HPDE6-E6E7 (cell line): ENCODE measurements at regions not wholly inside any gene's neighbourhood (a gene's known extent, or its start where the extent isn't known, plus 50 kb on each side); places are given as distances from the start of the nearest gene placed in this dataset.

ENCODE experiments used
- DNase-seq: peaks from one replicate; pipeline ENCODE4 v3.0.0; 2011; ENCODE audit warnings: missing footprints; ENCODE audit errors: extremely low spot score

DNA sequence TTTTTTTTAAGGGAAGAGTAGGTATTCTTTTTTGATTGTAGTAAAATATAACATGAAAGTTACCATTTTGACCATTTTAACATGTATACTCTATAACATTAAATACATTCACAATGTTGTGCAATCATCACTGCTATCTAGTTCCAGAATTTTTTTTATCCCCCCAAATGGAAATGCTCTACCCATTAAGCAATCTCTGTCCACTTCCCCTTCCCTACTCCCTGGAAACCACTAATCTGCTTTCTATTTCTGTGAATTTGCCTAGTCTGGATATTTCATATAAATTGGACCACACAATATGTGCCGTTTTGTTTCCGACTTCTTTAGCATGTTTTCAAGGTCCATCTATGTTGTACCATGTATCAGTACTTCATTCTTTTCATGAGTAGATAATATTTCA, 429.5 kb downstream of the TLE1 start:
- no peak for DNase-seq

DNA sequence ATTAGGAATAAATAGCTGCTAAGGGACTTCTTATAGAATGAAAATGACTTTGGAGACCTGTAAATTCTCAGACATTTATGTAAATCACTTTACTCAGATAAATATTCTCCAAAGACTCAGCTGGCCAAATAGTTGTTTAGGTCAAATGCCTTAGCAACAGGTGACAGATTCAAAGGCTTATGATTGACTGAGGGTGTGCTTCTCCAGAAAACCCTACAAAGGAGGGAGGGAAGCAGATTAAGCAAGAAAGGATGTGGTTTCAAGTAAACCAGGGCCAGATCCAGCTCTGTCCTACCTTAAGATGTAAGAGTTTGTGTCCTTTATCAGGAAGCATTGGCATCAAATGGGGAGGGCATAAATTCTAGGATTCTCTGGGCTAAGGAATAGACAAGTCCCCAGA, 433.0 kb downstream of the TLE1 start:
- no peak for DNase-seq

DNA sequence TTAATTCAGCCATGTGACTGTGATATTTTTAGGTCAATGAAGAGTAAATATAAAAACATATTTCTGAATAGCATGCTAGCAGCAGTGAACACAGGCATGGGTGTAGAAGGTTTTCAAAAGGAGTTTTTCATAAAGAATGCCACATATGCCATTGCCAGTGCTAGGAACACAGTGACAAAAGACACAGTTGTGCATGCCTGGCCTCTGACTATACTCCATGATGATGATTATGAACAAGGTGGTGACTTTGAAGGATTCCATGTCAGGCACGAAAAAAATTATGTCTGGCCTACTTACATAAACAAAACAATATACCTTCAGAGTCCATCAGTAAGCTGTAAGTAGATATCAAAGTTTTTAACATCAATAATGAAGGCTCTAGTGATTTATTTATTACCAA, 438.7 kb downstream of the TLE1 start:
- no peak for DNase-seq

DNA sequence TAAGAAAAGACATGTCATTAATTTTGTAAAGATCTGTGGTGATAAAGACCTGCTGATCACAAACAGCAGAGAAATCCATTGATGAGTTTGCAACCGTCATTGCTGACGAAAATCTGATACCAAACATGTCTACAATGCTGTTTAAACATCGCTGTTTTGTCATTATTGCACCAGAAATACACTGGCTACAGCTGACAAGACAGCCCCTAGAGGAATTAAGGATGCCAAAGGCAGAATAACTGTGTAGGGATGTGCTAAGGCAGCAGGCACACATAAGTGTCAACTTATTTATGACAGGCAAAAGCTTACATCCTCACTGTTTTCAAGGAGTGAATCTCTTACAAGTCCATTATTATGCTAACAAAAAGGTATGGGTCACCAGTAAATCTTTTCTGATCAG, 439.3 kb downstream of the TLE1 start:
- no peak for DNase-seq

DNA sequence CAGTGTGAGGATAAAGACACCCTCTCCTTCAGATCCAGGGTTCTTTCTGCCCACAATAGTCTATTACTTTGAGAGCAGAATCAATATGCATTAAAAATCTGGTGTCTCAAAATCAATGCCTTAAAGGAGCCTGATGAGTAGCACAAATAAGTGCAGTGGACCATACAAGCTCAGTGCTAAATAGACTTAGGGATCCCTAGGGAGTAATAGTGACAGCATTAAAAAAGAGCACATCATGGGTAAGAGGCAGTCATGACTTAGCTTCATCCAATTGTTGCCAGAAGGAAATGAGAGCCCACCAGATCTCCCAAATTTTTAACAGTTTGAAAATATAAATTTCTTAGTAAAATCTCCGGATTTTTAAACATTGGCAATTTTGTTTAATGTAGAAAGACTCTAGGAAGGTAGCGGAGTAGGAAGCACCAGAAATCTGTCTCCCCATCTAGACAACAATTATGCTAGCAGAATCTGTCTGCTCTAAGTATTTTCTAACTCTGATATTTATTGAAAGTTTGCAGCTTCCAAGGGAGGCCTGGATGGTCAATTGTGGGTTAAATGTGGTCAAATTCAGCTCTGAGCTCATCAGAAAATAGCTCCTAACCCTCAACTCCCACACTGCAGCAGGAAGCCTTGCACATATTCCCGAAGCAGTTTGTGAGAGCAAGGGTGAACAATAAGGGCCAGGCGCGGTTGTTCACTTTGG, 443.9 kb downstream of the TLE1 start:
- DNase-seq, result no peak

DNA sequence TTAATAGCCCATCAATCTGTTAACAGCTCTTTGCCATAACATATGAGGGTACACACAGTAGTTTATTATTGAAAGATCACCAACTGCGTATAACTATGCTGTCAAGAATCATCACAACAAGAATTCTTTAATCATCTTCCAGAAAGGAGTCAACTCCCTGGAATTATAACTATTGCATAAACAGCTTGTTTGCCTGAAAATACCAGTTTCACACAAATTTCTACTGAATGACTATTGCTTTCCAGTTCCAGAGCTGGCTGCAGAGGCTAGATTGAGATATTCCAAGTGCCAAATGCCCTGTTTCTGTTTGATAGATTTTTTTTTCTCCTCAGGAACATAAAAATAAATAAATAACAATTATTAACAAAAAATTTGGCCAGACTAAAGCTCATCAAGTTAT, 444.7 kb downstream of the TLE1 start:
- no peak for DNase-seq

DNA sequence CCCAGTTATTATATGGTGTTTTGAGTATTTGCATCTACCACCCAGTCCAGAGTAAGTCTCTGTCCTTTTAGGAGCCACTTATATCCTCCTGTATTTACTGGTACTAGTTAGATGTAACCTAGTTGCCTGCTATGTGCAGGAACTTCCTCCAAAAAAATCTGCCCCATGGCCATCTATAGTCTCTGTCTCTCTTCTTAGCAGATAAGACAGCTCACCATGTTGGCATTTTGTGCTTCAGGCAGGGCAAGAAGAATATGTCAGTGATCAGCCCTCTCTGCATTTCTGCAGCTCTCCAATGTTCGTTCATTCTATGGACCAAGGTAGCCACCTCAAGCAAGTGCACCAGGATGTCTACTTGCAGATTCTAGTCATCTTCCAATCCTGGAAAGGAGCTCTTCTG, 446.5 kb downstream of the TLE1 start:
- no peak for DNase-seq

DNA sequence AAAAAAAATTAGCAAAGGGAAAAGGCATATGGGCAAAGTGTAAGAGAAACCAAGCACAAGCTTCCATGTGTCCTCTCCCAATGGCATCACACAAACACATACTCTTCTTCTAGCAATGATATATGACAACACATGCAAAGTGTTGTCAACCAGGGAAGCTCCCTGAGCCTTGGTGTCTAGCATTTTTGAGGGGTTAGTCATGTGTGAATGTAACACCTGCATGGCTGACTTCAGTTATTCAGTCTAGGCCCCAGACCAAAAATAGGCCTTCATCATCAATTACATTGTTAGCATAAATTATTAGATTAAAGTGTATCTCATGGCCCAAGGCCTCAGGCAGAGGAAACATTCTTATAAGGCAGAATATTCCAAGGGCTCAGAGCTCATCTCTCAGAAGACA, 450.0 kb downstream of the TLE1 start:
- no peak for DNase-seq

DNA sequence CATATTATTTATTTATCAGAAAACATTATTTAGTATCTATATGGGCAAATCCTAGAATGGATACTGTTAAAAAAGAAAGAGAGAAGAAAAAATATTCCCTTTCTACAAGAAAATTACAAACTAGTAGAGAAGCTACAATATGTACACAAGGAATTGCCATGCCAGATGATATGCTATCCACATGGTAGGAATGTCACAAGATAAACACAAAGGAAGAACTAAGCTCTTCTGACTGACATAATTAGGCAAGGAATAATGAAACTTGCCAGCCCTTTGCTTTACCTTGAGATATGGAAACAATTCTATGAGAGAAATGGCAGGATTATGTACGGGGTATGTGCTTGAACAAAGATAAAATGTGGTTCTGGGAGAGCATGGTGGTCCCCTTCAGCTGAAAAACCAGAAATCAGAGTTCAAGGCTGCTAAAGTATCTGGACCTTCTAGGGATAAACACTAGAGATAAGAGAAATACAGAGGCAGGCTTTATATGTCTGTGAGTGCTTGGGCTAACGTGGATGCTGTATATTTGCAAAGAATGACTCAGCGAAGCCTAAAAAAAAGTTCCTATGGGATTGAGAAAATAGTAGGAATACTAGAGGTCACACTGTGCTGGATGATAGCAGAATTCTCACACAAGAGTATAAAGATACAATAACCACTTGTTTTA, 451.6 kb downstream of the TLE1 start:
- no peak for DNase-seq

DNA sequence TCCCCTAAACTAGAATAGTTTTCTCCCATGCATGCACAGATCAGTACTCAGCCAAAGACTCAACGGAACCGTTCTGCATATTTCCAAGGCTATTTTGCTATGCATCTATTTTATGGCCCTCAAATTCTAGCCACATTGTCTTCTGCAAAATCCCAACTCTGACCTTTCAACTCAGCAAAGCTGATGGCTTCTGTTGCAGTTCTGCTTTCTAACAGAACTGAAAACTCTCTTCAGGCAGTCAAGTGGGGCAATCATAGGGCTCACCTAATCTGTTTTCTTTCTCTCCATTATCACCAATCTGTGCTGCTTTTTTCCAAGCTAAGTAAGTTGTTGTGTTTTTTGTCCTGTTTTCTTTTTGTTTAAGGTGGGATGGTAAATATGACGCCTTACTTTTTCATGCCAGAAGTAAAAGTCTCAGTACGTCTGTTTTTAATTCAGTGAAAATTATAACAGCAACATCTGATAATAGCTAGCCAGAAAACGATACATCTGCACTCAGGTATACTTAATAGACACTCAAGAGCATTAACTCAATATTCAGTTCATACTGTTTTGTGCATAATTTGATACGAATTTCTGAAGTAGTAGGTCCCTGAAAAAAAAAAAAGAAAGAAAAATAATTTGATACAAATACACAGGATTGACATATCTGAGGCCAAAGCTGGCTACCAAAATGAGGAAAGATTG, 454.3 kb downstream of the TLE1 start:
- DNase-seq, result no peak

DNA sequence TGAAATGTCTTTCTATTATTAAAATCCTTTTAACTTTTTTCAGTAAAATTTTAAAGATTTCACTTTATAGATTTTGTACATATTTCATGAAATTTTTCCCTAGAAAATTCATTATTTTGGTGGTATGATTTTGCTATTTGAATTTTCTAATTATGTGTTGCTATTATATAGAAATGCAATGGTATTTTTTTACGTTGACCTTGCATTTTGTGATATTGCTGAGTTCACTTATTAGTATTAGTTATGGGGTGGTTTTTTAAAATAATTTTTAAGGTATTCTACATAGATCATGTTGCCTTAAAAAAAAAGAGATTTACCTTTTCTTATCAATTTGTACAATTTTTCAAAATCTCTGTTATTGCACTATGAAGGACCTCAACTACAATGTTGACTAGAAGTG, 458.3 kb downstream of the TLE1 start:
- DNase-seq, result no peak

DNA sequence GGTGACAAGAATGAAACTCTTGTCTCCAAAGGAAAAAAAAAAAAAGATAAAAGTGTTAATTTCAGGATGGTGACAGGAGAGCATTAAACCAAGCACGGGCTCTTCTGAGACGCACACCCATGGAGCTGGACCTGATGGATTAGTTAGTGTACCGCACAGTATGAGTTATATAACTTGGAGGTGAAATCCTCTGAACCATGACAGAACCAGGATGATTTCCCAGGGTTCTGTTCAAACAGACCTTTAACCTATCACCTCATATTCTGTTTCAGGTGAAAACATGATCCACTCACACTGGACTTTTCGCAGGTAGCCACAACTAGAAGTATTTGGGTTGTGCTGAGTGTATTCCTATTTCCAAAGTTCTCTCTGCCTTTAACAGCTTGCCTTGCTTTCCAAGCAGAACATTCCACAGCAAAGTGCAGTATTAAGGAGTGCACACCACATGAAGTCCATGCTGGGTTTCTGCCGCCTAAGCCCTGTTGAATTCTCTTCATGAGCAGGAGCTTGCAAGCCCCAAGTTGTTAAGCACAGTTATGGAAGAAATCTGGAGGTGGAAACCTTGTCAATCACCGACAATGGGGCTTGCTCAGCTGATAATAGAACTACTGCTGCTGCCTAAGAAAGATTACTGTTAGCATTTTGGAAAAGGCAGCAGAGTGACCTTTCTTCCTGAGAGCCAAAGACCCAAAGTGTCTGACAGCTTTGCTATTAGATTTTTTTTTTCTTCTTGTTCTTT, 461.7 kb downstream of the TLE1 start:
- no peak for DNase-seq

DNA sequence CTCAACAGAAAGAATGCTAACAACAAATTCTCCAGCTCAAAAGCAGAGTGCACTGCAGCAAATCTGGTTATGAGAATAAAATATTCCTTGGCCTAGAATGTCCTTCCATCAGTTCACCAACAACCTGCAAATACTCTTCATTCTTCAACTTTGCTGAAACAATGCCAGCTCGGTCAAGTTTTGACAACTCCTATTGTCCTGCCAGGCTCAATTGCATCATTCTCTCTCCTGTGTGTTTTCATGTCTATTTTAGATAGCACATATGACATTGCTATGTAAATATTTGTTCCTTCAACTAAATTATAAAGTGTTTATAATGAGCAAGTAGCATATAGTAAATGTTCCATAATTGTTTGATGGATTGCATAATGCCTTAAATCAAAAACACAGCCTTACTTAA, 463.8 kb downstream of the TLE1 start:
- DNase-seq, result no peak

DNA sequence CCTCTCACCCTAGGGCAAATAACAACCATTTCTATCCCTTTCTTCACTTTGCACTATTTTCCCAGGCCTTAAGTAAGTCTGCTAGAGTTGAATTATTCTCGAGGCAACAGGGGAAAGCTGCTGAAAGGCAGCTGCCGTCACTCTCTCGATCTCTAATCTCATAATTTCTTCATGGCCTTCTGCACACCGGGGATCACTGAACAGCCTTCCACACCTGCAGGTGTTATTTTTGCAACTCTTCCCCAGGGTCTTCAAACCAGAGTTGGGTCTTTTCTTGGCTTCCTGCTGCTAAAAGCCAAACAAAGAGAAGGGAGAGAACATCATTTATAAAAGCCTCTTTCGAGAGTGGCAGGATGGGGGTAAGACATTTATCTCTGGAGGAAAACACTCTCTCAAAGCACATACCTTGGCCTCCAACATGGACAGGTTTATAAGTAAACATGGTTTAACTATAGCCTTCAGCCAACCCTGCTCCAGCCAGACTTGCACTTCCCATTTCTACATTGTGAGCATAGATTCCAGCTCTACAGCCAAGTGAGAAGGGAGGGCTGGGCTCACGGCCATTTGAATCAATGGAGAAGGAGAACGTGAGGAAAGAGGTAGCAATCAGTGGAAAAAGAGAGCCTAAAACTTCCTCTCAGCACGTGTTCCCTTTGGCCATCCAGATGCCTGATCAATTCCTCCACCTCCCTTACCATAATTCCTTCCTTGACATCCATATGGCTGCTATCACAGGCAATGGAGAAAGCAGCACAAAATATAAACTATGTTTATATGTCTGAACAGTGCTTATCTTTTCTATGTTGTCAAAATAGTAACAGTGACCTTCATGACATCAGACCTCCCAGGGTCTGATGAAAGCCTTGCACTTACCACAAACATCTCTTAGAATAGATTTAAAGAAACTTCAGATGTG, 464.9 kb downstream of the TLE1 start:
- no peak for DNase-seq

DNA sequence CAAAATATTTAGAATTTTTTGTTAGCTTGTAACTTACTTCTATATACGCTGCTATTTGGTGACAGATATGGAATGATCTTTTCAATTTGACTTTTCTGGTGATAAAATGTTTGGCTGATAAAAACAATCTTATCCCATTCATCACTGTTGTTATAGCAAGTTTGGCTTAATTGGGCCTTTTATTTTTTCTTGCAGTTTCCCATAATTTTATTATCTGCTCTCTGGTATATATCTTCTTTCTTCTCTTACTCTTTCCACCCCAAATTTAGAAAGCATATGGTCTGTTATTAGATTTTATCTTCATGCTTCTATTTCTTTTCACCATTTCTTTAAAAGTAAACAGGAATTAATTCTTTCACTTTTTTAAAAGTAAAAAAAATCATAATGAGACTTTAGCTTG, 474.4 kb downstream of the TLE1 start:
- DNase-seq, result no peak

DNA sequence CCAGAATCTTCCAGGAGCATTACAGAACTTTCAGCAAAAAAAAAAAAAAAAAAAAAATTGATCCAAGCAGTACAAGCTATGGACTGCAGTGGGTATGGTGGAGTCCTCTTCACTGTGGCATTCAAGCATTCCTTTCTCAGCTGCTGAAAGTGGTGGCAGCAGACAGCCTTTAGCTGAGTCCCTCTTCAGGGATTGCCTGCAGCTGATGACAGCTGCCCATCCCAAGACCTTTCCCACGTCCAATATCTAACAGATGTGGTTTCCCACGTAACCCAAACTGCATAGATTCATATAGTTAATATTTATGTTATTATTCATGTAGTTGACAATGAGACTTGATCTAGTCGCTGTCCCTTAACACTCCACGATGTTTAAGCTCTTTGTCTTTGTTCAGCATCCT, 475.9 kb downstream of the TLE1 start:
- no peak for DNase-seq

DNA sequence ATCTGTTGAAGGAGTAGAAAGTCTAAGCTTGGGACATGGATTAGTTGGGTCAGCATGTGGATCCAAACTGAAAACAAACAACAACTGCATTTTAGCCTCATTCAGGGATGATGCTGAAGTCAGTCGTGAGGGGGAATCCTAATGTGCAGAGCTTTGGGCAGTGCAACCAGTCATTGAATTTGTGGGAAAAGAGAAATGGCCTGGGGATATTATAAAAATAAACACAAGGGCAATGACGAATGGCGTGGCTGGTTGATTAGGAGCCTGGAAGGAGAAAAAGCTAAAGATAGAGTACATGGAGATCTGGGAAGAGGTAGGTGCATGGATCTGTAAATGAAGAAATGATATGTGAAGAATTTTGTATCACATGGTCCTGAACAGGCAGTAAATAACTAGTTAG, 477.6 kb downstream of the TLE1 start:
- DNase-seq, result no peak

DNA sequence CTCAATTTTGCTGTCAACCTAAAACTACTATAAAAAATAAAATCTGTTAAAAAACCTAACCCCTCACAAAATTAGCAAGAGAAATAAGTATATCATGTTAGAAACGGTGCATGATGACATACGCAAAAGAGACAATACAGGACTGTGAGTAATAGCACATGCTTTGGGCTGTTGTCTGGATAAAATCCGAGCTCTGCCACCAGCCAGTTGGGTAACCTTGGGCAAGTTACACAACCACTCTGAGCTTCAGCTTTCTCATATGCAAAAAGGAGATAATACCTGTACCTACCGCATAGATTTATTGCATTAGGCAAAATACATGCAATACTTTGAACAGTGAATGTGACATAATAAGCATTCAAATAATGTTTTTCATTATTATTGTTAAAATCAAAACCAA, 481.7 kb downstream of the TLE1 start:
- DNase-seq, result no peak

DNA sequence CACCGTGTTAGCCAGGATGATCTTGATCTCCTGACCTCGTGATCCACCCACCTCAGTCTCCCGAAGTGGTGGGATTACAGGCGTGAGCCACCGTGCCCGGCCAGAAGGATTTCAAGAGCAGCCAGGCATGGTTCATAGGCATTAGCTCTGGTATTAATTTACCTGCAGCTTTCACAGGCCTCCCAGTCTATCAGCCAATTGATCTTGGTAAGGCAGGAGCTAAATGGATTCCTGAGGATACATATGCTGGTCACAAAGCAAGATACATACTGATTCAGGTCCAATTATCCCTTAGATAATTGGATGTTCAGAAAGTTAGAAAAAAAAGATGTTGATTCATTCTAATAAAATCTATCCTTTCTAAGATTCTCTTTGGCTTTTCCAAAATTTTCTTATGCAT, 487.1 kb downstream of the TLE1 start:
- DNase-seq, result no peak

DNA sequence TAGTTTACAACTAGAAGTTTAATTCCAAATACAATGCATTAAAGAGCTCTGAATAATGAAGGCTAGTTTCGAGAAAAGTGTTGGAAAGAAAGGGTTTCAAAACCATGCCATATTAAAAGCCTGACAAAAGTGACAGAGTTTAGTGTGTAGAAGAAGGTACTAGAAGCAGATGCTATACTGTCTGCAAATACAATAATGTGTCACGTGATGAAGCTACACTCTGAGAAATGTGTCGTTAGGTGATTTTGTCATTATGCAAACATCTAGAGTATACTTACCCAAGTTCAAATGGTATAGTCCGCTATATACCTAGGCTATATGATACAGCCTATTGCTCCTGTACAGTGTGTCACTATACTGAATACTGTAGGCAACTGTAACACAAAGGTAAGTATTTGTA, 494.1 kb downstream of the TLE1 start:
- no peak for DNase-seq
